GM12872 (cell line): ENCODE measurements at regions not wholly inside any gene's neighbourhood (a gene's known extent, or its start where the extent isn't known, plus 50 kb on each side); places are given as distances from the start of the nearest gene placed in this dataset.

Experiments
- CTCF ChIP-seq: IDR thresholded peaks from 3 replicates; pipeline ENCODE4 v1.5.1; 2011; ENCODE audit warnings: low read depth, mild to moderate bottlenecking, low read length, moderate library complexity; ENCODE audit not compliant: insufficient read depth

GRCh38 chr1:10890491-10891071 lies 94.1 kb upstream of the CASZ1 start:
- no peak for TF ChIP-seq CTCF

- no peak for TF ChIP-seq CTCF
Observed at GRCh38 chr1:10891091-10891490, 94.6 kb upstream of the CASZ1 start.

GRCh38 chr1:10892138-10893065 lies 96.0 kb upstream of the CASZ1 start:
- TF ChIP-seq CTCF, result no peak

- TF ChIP-seq CTCF, result no peak
Observed at GRCh38 chr1:10895621-10896020, 99.2 kb upstream of the CASZ1 start.

GRCh38 chr1:10896673-10897072 lies 100.2 kb upstream of the CASZ1 start:
- no peak for TF ChIP-seq CTCF

- no peak for TF ChIP-seq CTCF
Observed at GRCh38 chr1:10897321-10897980, 101.0 kb upstream of the CASZ1 start.

- TF ChIP-seq CTCF, result no peak
Observed at GRCh38 chr1:10897981-10898728, 101.7 kb upstream of the CASZ1 start.
